K562 (cell line): ENCODE measurements at regions not wholly inside any gene's neighbourhood (a gene's known extent, or its start where the extent isn't known, plus 50 kb on each side); places are given as distances from the start of the nearest gene placed in this dataset.

Source experiments
- ATAC-seq: fragments of 200-7000 bp; cut with Tn5 transposase; 3 replicates; pipeline ENCODE4 v1.9.1; 2020; ENCODE audit warnings: moderate library complexity
- BruUV-seq: library from RNA; stranded (reverse); fragments of 400-500 nt; replicated peaks from 2 replicates; lab custom pipeline; 2021; lab: Mats Ljungman, UMichigan
- CTCF ChIA-PET: fragments of 300-600 bp; formaldehyde crosslinking; extraction: SDS; loops from one replicate; lab custom pipeline; 2021; ENCODE audit warnings: low intra/inter-chr PET ratio; lab: Yijun Ruan, JAX
- POLR2A ChIA-PET: fragments of 300-600, 350-650 bp; sonication (Branson Sonifier 250); formaldehyde crosslinking; extraction: SDS; loops from one replicate; lab custom pipeline; 2021; ENCODE audit warnings: antibody characterized with exemption, inconsistent platforms; lab: Yijun Ruan, JAX
- DNase-seq, 4 experiments: peaks; one replicate each; pipeline versions ENCODE4 v3.0.0 to v3.0.0-alpha.2; 2011 to 2018; ENCODE audit warnings: low spot score in 3 of 4, mixed read lengths in 3 of 4; ENCODE audit errors: extremely low read depth in 1 of 4
- FAIRE-seq: peaks from 2 replicates; lab custom pipeline; 2011; peaks lifted over from hg19 to GRCh38; lab: Jason Lieb, UNC
- H2AFZ ChIP-seq: 2 replicates; pipeline ENCODE4 v1.6.0; 2011; ENCODE audit warnings: low read depth, low read length, control low read depth, inconsistent platforms
- H3K27ac ChIP-seq: fragments of 200-600 bp; 3 replicates; pipeline ENCODE4 v1.8.0; 2011; ENCODE audit warnings: low read depth, mild to moderate bottlenecking, control low read depth, inconsistent platforms, low read length, moderate library complexity, mixed read lengths; ENCODE audit errors: extremely low read depth
- H3K27me3 ChIP-seq, 2 experiments: fragments of 300-600 bp in 1 of 2; 2 replicates in 1 of 2; 3 replicates in 1 of 2; pipeline versions ENCODE4 v1.6.0 to v1.8.0; 2011; ENCODE audit warnings: inconsistent platforms in 2 of 2, low read length in 2 of 2, mild to moderate bottlenecking in 1 of 2, mixed read lengths in 1 of 2, moderate library complexity in 1 of 2; ENCODE audit not compliant: control insufficient read depth in 2 of 2, insufficient read depth in 2 of 2
- H3K36me3 ChIP-seq: fragments of 300-600 bp; 3 replicates; pipeline ENCODE4 v1.8.0; 2011; ENCODE audit warnings: mild to moderate bottlenecking, low read length, inconsistent platforms; ENCODE audit not compliant: control insufficient read depth, insufficient read depth
- H3K4me1 ChIP-seq, 2 experiments: fragments of 200-600 bp in 1 of 2; replicated peaks in 1 of 2; 2 replicates in 1 of 2; 3 replicates in 1 of 2; pipeline versions ENCODE4 v1.5.1 to v1.8.0; 2011; ENCODE audit warnings: inconsistent platforms in 2 of 2, low read length in 2 of 2, mild to moderate bottlenecking in 1 of 2, mixed read lengths in 1 of 2, moderate library complexity in 1 of 2; ENCODE audit not compliant: control insufficient read depth in 2 of 2, insufficient read depth in 2 of 2
- H3K4me2 ChIP-seq: 2 replicates; pipeline ENCODE4 v1.6.1; 2011; ENCODE audit warnings: low read length, control low read depth, inconsistent platforms, mixed read lengths; ENCODE audit not compliant: insufficient read depth
- H3K4me3 ChIP-seq: fragments of 200-600 bp; sonication (generic), shearing (Covaris generic); 2 replicates; pipeline ENCODE4 v1.5.1; 2016; ENCODE audit warnings: control low read depth, inconsistent platforms
- H3K79me2 ChIP-seq: fragments of 200-600 bp; 3 replicates; pipeline ENCODE4 v1.8.0; 2011; ENCODE audit warnings: low read length, inconsistent platforms; ENCODE audit not compliant: control insufficient read depth, insufficient read depth
- H3K9ac ChIP-seq, 2 experiments: 2 replicates each; pipeline versions ENCODE4 v1.6.0 to v1.6.1; 2011; ENCODE audit warnings: low read depth in 2 of 2, low read length in 2 of 2, control low read depth in 1 of 2, inconsistent platforms in 1 of 2, mild to moderate bottlenecking in 1 of 2, mixed read lengths in 1 of 2; ENCODE audit not compliant: insufficient read depth in 1 of 2
- H3K9me1 ChIP-seq: one replicate; pipeline ENCODE4 v1.6.0; 2011; ENCODE audit warnings: inconsistent platforms, mild to moderate bottlenecking, low read length, moderate library complexity; ENCODE audit not compliant: control insufficient read depth, insufficient read depth
- H3K9me3 ChIP-seq: replicated peaks from 2 replicates; pipeline ENCODE4 v1.5.1; 2011; ENCODE audit warnings: low read depth, low read length, inconsistent platforms; ENCODE audit not compliant: control insufficient read depth, insufficient read depth
- H4K20me1 ChIP-seq: replicated peaks from 2 replicates; pipeline ENCODE4 v1.6.1; 2011; ENCODE audit warnings: low read length, inconsistent platforms, mixed read lengths; ENCODE audit not compliant: control insufficient read depth, insufficient read depth
- ATF4 ChIP-seq: fragments of 450-650 bp; formaldehyde crosslinking; IDR thresholded peaks from 2 replicates; pipeline ENCODE4 v1.4.0; 2022; ENCODE audit warnings: mild to moderate bottlenecking, moderate library complexity
- EHMT2 ChIP-seq: fragments of 450-650 bp; IDR thresholded peaks from 2 replicates; pipeline ENCODE4 v1.6.1; 2018; ENCODE audit warnings: antibody characterized with exemption
- POLR2AphosphoS5 ChIP-seq: IDR thresholded peaks from 2 replicates; pipeline ENCODE4 v1.6.1; 2011; ENCODE audit warnings: mild to moderate bottlenecking, low read depth, low read length, moderate library complexity; ENCODE audit not compliant: control insufficient read depth, insufficient read depth
- RREB1 ChIP-seq: fragments of 250-450 bp; sonication (Bioruptor Pico); IDR thresholded peaks from 2 replicates; pipeline ENCODE4 v1.4.0; 2020
- VEZF1 ChIP-seq: fragments of 200-800 bp; sonication (Bioruptor generic); IDR thresholded peaks from 2 replicates; pipeline ENCODE4 v1.6.1; 2017; ENCODE audit warnings: missing genetic modification characterization, missing compliant biosample characterization
- ZNF668 ChIP-seq: fragments of 250-450 bp; sonication (Bioruptor Pico); IDR thresholded peaks from 2 replicates; pipeline ENCODE4 v1.8.0; 2022; ENCODE audit warnings: mild to moderate bottlenecking, inconsistent platforms
- WGBS: fragments of 100-300 bp; shearing (Covaris generic); methylation state at CpG from one replicate; pipeline ENCODE4 v1.1.6; 2016; ENCODE audit warnings: low coverage, mixed read lengths; ENCODE audit not compliant: insufficient coverage; ENCODE audit errors: missing lambda C conversion rate; 5-methylcytosine and 5-hydroxymethylcytosine counted together
- in situ Hi-C: fragments of 300-500 bp; cut with MboI; formaldehyde crosslinking; loops from 4 replicates; pipeline ENCODE4 v1.15.0; 2018; ENCODE audit warnings: inconsistent platforms, mixed read lengths
- intact Hi-C: fragments of 100-400 bp; cut with micrococcal nuclease; formaldehyde crosslinking; loops from 2 replicates; pipeline ENCODE4 v1.14.2; 2022
- TF ChIP-seq, protein P1 (sequence below): fragments of 450-650 bp; IDR thresholded peaks from 2 replicates; pipeline ENCODE4 v1.6.1; 2016; ENCODE audit warnings: low read depth, mild to moderate bottlenecking, moderate library complexity
- TF ChIP-seq, protein P2 (sequence below): fragments of 250-450 bp; sonication (Bioruptor Pico); IDR thresholded peaks from 2 replicates; pipeline ENCODE4 v1.5.0; 2020; ENCODE audit warnings: mild to moderate bottlenecking, borderline replicate concordance

DNA sequence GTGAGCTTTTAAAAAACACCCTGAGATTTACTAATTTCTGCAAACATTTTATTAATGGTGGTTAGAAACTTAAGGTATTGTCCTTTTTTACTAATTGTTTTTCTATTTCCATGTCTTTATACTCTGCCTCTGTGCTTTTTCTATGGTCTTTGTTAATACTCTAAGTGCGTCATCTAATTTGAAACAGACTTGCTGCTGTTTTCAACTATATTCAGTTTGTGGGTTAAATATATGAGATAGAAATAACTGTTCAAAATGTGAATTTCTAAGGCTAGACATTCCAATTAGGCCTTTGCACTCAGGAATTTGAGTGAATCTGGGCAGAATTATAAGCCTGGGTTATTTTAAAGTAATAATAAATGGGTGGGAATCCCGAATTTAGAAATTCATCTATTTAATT lies 82.4 kb upstream of the COL11A1 start:
- no peak overlapping the region for H2AFZ ChIP-seq
- intact Hi-C loops = no loop called here
- ATAC-seq = no peak
- TF ChIP-seq POLR2AphosphoS5 = no peak
- no peak for TF ChIP-seq EHMT2
- no peak for TF ChIP-seq ZNF668
- no peak for TF ChIP-seq ATF4 (CRISPR knock-in tag)
- TF ChIP-seq, protein P1, sequence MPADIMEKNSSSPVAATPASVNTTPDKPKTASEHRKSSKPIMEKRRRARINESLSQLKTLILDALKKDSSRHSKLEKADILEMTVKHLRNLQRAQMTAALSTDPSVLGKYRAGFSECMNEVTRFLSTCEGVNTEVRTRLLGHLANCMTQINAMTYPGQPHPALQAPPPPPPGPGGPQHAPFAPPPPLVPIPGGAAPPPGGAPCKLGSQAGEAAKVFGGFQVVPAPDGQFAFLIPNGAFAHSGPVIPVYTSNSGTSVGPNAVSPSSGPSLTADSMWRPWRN = no peak
- no peak for TF ChIP-seq RREB1 (CRISPR knock-in tag)
- TF ChIP-seq, protein P2, sequence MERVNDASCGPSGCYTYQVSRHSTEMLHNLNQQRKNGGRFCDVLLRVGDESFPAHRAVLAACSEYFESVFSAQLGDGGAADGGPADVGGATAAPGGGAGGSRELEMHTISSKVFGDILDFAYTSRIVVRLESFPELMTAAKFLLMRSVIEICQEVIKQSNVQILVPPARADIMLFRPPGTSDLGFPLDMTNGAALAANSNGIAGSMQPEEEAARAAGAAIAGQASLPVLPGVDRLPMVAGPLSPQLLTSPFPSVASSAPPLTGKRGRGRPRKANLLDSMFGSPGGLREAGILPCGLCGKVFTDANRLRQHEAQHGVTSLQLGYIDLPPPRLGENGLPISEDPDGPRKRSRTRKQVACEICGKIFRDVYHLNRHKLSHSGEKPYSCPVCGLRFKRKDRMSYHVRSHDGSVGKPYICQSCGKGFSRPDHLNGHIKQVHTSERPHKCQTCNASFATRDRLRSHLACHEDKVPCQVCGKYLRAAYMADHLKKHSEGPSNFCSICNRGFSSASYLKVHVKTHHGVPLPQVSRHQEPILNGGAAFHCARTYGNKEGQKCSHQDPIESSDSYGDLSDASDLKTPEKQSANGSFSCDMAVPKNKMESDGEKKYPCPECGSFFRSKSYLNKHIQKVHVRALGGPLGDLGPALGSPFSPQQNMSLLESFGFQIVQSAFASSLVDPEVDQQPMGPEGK (CRISPR knock-in tag) = no peak
- no peak for TF ChIP-seq VEZF1 (CRISPR knock-in tag)

More for the DNA sequence above, 82.4 kb upstream of the COL11A1 start:
- DNase-seq = no peak
- Histone ChIP-seq H3K9me1 (no peaks in the 10 kb centered on the region), H3K36me3 (no peaks in the 10 kb centered on the region), H3K27me3 (no peaks in the 10 kb centered on the region), H3K79me2 (no peaks in the 10 kb centered on the region), H3K9ac (no peak overlapping the region), H3K4me1 (no peaks in the 10 kb centered on the region), H4K20me1 (no peaks in the 10 kb centered on the region), H3K4me3 (no peak overlapping the region), H3K27ac (no peak overlapping the region), H3K4me2 (no peak overlapping the region), H3K9me3 (no peaks in the 10 kb centered on the region)
- POLR2A ChIA-PET = no interaction called here
- FAIRE-seq = no peak
- CTCF ChIA-PET = no interaction called here
- in situ Hi-C loops = loop anchor here (10.0 kb wide), 1 partner anchor 104 kb away; no protein-coding TSS in a partner anchor
- BruUV-seq = no TSS peak
- 0% methylated on average over 2 of the region's 2 CpGs for WGBS
